ENCODE measurements at regions not wholly inside any gene's neighbourhood (a gene's known extent, or its start where the extent isn't known, plus 50 kb on each side); places are given as distances from the start of the nearest gene placed in this dataset.

DNA sequence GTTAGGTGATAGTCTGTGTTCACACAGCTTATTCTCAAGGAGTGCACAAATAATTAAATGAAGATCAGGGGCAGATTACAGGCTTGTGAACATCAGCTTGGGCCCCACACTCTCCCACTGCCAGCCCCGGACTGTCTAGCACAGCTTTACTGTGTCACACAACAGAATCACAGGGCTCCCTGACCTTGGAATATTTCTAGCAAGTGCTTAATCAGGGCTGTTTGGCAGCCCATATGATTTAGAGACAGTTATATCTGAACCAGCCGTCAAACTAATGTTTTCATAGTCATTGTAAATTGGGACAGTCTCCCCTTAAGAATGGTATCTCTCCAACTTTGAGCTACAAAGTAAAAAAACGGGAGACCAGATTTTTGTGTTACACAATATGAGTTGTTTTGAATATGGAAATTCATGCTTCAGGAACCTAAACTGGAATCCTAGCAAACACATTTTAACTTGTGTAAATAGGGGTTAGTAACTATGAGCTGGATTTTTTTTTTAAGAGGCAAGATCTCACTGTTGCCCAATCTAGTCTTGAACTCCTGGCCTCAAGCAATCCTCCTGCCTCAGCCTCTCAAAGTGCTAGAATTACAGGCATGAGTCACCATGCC is 517.6 kb downstream of the BNC2 start:
- Histone ChIP-seq H3K4me1 (replicated peaks in 1 of 2) (peaks cover 0 to 5% of the 10 kb centered on the region in 2 donors), H3K4me3 (no peak overlapping the region), H3K27ac (no peak overlapping the region)
- 0 to 86% (median 57%) methylated on average over 1 to 3 of the region's 3 CpGs; no CpG with 5 or more reads in 1 of the 10 experiments for WGBS, 10 experiments
- in situ Hi-C loops (cut with MboI; ENCODE audit: low pct_unique_long_range_greater_than_20kb in 2 of 9, low sequenced_read_pairs in 9 of 9, unreplicated experiment in 9 of 9), result no loop called here
- ATAC-seq (replicated peaks in 6 of 8), result peak; percentile 41 to 80 (median 69)

DNA sequence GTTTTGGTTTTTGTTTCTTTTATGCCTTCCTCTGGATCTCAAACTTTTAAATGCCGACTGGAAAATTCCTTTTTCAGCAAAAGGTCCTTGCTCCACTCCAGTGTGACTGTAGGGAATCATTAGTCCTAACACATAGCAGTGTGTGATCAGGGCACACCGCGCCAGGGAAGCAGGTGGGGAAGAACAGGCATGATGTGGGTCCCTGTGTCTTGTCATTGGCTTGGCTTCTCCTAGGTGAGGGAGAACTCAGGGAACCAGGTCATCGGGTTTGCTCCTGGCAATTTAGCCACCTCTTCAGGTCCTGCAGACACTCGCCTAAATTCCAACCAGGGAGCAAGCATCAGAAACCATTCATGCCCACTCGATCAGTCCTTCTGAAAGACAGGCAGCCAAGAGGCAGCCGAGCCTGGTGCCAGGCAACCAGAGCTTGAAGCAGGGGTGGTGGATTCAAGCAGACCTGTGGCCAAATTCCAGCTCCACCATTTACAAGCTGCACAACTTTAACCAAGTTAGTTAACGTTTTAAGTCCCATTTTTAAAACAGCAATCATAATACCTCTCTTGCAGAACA is 514.2 kb downstream of the BNC2 start:
- in situ Hi-C loops (cut with MboI; ENCODE audit: low pct_unique_long_range_greater_than_20kb in 2 of 9, low sequenced_read_pairs in 9 of 9, unreplicated experiment in 9 of 9), result no loop called here
- 23 to 88% (median 80%) methylated on average over 1 to 4 of the region's 8 CpGs; no CpG with 5 or more reads in 4 of the 10 experiments for WGBS, 10 experiments

DNA sequence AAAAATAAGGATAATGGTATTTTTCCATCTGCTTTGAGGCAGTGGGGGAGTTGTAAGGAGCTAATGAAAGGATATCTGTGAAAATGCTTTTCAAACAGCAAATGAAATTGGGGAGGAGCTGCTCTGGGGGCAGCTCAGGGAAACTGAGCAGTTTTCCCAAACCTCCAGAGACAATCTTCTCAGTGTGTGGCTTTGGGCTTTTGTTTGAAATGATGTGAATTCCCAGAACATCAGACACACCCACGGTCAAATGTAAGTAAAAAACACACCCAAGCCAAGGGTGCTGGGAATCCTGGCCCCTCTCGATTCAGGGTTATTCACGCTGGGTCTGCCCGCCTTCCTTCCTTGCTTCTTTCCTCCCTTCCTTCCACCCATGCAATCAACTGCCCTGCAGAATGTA is 512.6 kb downstream of the BNC2 start:
- in situ Hi-C loops (cut with MboI; ENCODE audit: low pct_unique_long_range_greater_than_20kb in 2 of 9, low sequenced_read_pairs in 9 of 9, unreplicated experiment in 9 of 9), result no loop called here
- peak in 3 of 8 experiments; percentile 66 to 78 (median 66) for ATAC-seq (replicated peaks in 6 of 8)
- 7 to 100% (median 68%) methylated on average over 1 to 4 of the region's 4 CpGs; no CpG with 5 or more reads in 2 of the 10 experiments for WGBS, 10 experiments
- H3K4me1 ChIP-seq (replicated peaks in 1 of 2), result peaks cover 0 to 1% of the 10 kb centered on the region in 2 donors
- H3K27ac ChIP-seq, result no peak overlapping the region
- H3K4me3 ChIP-seq, result no peak overlapping the region

More for the DNA sequence above, 514.2 kb downstream of the BNC2 start:
- H3K27ac ChIP-seq, result no peak overlapping the region
- H3K4me1 ChIP-seq (replicated peaks in 1 of 2), result peaks cover 0 to 5% of the 10 kb centered on the region in 2 donors
- no peak overlapping the region for H3K4me3 ChIP-seq
- ATAC-seq (replicated peaks in 6 of 8), result no peak

DNA sequence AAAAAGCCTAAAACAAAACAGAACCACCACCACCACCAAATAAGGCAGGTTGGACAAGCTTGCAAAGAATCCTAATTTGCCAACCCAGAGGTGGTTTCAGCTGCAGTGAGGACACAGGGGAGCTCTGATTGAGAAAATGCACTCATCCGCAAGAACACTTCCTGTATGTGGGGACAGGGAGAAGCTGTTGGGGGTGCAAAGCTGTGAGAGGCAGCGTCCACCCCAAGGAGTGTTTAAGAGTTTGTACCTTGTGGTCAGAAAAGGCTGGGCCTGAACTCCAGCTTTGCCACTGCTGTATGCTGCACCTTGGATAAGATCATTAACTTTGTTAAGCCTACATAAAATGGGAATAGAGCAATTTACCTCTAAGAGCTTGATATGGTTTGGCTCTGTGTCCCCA is 511.7 kb downstream of the BNC2 start:
- no peak overlapping the region for H3K27ac ChIP-seq
- H3K4me3 ChIP-seq, result no peak overlapping the region
- no peak for ATAC-seq (replicated peaks in 6 of 8)
- WGBS, 10 experiments, result 20 to 100% (median 100%) methylated on average over 1 to 2 of the region's 2 CpGs; no CpG with 5 or more reads in 5 of the 10 experiments
- no peaks in the 10 kb centered on the region for H3K4me1 ChIP-seq (replicated peaks in 1 of 2)
- in situ Hi-C loops (cut with MboI; ENCODE audit: low pct_unique_long_range_greater_than_20kb in 2 of 9, low sequenced_read_pairs in 9 of 9, unreplicated experiment in 9 of 9), result no loop called here

Measured in motor neuron (in vitro differentiated cells).